ENCODE measurements at regions not wholly inside any gene's neighbourhood (a gene's known extent, or its start where the extent isn't known, plus 50 kb on each side); places are given as distances from the start of the nearest gene placed in this dataset.
"Not testable (repeated sequence)": the region's sequence is repeated elsewhere in the genome, so short reads cannot be mapped to it uniquely, and the experiment has no call there.

DNA sequence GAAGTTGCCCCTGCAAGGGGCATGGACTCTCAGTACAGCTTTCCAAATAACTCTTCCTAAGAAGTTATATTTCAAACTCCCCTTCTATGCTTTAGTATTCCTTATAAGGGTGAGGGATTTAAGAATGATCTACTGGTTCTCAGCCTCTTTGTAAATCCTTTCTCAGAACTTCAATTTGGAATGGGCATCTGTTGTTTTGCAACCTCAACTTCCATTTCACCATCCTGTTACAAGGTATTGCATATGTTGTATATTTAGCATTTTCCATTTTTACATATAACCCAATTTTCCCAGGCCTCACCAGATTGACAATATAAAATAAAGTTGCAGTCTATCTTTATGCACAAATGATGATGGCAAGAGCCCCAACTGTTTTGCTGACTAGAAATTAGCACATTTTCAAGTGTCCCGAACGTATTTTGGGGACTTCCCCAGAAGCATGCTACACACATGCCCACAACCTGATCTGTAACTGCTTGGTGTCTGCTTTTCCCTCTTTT lies 154.9 kb upstream of the CARMIL1 start:
- DNase-seq (ENCODE audit: low read depth) = no peak

DNA sequence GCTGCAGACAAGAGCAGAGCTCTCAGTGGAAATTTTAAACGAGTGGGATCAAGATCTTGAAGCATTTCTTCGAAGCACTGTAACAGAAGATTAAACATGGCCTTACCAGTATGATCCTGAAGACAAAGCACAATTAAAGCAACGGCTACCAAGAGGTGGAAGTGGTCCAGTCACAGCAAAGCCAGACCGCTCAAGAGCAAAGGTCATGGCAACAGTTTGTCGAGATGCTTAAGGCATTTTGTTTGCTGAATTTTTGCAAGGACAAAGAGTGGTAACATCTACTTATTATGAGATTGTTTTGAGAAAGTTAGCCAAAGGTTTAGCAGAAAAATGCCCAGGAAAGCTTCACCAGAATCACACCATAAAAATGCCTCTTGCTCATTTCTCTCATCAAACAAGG lies 153.4 kb upstream of the CARMIL1 start:
- no peak for DNase-seq (ENCODE audit: low read depth)

DNA sequence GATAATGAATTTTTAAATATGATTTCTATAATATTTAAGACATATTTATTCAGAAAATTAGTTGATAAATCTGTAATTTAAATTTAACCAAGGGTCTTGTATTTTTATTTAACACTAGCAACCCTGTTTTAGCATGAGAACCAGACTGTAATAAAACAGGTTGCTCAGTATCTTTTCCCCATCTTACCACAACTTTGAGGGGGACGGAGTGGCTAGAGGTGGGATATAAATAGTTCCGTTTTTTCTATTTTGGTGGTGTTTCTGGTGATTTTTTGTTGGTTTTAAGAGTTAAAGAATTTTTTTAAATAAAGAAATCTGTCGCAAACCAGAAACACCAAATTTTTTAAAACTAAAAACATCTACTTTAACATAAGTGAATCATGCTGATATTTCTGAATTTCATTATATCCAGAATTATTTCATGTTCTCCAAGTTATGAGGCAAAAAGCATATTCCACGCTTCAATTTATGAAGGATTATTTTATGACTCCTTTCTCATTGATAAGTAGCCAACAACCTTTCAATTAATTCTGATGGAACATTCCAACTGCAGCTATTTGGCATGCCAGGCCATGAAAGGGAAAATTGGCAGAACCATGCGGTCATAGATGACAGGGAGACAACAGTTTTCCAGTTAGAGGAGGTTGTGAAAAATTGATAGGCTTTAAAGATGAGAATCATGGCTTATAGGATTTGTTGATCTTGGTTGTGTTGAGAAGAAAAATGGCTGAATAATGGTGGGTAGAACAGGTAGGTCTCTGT lies 151.9 kb upstream of the CARMIL1 start:
- no peak for DNase-seq (ENCODE audit: low read depth)

DNA sequence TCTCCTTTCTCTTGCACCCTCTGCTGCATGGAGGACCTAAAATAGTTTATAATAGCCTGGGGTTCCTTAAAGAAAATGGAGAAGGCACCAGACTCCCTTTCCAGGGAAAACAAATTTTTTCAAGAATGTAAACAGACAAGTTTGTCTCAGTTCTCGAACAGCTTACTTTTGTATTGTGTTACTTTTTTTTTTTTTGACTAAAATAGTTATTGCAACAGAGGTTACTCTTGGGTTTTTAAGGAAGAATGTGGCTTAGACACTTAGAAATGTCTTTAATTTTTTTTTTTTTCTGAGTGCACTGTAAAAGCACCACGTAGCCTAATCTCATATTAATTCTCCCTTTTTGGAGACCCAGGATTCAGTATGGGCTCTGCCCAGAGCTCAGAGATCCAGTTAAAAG lies 148.7 kb upstream of the CARMIL1 start:
- no peak for DNase-seq (ENCODE audit: low read depth)

DNA sequence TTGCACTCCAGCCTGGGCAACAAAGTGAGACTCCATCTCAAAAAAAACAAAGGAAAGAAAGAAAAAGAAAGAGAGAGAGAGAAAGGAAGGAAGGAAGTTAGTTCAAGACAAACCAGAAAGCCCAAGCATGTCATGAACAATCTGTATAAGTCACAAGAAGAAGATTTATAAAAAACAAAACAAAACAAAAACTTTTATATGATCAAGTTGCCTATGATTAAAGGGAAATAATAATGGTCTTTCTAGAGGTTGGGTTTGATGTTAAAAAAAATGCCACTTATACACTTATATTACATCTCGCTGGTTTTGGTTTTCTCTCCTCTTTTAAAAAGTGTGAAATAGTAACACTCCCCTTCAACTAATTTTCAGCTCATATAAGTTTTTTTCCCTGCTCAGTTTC lies 146.2 kb upstream of the CARMIL1 start:
- DNase-seq (ENCODE audit: low read depth) = no peak

DNA sequence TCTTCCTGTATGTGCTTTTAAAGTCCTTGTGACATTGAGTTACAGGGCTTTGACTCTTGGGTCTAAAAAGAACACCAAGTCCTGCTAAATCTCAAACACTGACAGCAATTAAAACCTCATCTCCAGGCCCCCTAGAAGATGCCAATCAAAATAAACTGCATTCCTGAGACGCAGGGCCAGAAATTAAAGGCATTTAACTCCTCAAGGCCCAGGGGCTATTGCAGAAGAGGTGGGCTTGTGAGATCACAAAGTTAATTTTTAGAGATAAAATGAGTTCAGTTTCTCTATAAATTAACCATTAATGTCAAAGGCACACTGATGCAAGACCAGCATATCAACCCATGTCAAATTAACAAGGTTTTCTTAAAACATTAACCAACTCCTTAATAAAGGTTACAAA lies 145.6 kb upstream of the CARMIL1 start:
- DNase-seq (ENCODE audit: low read depth) = no peak

DNA sequence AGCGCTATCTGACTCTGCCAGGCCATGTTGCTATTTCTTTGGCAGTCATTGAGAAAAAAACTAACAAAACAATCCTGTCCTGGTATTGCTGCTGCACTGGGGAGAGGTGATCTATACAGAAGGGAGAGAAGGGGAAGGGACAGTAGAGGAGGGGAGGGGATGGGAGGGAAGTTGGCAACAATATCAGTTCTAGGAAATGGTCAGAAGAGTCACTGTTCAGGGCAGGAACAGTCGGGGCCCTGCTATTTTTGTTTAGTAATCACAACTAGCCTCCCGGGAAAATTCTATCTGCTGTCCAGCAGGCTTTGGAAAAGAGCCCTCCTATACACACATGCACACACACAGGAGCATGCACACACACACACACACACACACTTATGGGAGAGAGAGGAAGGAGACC lies 142.3 kb upstream of the CARMIL1 start:
- no peak for DNase-seq (ENCODE audit: low read depth)

DNA sequence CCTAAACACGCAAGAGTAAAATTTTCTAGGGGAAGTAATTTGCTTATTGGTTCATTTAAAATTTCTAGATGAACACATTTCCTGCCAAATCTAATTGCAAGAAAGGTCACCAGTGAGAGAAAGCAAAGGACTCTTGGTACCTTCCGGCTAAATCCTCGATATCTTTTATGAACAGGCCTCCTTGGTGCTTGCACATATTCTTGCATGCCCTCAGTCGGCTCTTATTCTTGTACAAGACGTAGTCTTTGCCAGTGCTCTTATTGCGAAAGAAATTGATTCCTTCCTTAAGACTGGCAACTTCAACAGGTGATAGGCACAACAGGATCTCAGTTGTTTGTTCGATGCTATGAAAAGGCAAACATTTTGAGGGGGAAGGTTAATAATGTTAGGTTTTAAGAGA lies 141.7 kb upstream of the CARMIL1 start:
- DNase-seq (ENCODE audit: low read depth) = no peak

DNA sequence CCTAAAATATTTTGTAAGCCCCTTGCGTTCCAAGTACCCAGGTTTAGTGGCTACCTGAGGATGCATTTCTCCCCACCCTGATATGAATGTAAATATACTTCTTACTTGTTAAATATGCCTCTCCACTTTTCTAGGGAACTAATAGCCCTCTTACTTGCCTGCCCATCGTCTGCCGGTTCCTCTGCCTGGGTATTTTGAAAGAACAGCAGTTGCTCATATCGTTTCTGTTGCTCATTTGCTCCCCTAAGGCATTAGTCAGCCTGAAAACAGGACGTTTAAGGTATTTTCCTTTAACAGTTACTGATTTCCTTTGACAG lies 141.3 kb upstream of the CARMIL1 start:
- no peak for DNase-seq (ENCODE audit: low read depth)

DNA sequence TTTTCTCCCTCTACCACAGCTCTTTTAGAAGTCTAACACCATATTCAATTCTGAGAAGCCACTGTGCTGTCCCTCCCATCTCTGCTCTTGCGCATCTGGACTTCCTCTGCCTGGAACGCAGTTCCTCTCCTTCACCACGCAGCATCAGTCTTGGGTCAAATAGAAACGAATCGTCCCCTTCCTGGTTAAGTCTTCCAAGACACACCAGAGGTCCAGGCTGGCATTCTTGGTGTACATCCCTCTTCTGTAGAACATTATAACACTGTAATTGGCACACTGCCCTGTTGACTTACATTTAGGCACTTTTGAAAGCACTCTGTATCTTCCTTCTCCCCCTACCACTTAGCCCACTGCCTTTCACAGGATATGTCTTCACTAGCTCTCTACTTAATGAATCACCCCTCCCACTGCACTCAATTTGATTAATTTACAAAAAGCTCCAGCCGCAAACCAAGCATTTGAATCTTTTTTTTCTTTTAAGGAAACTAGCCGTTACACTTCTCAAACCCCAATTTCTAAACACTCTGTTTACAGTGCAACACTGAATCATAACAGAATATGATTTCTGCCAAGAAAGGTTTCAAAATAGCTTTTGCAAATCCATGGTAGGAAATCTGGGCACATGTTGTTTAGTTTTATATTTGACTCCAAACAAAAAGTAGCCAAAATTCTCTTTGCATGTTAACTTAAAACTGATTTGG lies 140.8 kb upstream of the CARMIL1 start:
- peak; percentile 37 for DNase-seq (ENCODE audit: low read depth)

DNA sequence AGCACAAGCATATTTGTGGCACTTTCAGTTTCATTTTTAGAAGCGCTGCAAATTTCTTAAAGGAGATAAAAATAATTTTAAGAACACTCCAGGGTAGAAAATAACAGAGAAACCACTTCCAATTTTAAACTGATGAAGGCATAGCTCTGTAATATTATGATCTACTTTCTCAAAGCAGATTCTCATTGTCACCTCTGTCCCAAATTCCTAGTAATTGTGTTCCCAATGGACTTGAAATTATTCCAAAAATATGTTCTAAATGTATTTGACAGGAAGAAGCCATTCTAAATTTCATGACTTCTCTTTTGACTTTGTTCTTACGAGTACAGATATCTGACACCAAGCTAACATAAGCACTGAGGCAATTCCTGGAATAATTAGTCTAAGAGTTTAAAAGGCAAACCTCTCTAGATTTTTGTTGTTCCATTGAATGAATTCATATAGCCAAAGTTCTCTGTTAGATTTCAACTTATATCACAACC lies 140.2 kb upstream of the CARMIL1 start:
- no peak for DNase-seq (ENCODE audit: low read depth)

DNA sequence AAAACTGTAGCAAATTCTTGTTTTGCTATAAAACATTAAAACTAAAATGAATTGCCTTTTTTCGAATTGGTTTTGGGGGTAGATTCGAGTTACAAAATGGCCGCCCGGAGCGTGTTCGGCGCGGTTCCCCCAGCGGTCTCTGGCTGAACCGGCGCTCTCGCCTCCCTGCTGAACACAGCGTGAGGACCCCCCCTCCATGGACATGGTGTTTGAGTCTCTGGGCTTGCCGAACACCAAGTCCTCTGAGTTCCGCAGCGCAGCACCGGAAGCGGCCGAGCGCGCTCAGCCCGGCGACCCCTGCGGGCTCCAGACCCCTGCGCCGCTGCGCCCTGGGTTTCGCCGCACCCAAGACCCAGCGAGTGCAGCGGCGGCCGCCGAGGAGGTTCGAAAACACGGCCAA lies 139.6 kb upstream of the CARMIL1 start:
- not testable (repeated sequence) for DNase-seq (ENCODE audit: low read depth)

DNA sequence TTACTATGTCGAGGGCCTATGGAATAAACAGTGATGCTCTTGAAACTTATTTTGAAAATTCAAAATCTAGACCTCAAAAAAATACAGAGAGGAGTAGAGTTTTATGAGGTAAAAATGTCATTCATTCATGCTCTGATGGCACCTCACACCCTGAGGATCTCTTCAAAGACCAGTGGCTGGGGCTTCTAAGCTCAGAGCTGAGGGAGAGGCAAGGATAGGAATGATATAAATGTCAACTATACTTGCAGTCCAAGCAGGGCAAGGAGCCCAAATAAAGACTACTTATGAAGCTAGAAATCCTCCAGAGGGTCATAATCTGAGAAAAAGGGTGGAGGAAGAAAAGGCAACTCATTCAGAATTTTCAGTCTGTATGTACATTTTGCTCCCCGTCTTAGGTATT lies 136.7 kb upstream of the CARMIL1 start:
- DNase-seq (ENCODE audit: low read depth) = no peak

DNA sequence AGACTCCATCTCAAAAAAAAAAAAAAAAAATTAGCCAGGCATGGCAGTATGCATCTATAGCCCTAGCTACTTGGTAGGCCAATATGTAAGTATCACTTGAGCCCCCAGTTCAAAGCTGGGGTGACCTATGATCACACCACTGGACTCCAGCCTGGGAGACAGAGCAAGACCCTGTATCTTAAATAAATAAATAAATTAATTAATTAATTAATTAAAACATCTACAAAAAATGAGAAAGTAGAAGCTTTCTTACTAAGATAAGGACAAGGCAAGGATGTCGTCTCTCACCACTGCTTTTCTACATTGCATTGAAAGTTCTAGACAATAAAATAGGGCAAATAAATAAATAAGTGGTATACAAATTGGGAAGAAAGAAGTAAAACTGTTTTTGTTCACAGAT lies 134.3 kb upstream of the CARMIL1 start:
- no peak for DNase-seq (ENCODE audit: low read depth)

DNA sequence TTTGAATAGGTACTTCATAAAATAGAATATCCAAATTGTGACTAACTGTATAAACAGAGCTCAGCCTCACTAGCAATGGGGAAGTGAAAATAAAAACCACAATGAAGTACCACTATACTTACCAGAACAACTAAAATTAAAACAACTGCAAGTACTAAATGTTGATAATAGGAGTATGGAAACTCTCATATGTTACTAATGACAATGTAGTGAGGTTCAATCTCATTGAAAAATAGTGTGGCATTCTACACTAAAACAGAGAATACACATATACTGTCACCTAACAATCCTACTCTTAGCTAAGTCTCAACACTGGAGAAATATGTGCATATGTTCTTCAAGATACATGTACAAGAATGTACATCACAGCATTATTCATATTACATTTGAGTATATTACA lies 132.0 kb upstream of the CARMIL1 start:
- DNase-seq (ENCODE audit: low read depth) = no peak

DNA sequence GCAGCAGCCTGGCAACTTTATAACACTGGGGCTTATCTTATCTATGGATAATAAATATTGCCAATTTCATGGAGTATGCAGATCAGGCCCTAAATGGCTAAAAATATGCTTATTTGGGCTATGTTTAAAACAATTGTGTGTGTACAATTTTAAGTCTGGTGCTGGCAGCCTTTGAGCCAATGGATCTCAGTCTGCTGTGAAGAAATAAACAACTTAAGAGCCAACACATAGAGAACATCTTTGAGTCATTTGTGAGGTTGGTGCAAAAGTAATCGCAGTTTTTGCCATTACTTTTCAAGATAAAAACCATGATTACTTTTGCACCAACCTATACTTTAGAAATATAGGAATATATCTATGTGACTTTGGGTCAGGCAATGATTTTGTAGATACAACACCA lies 129.1 kb upstream of the CARMIL1 start:
- no peak for DNase-seq (ENCODE audit: low read depth)

DNA sequence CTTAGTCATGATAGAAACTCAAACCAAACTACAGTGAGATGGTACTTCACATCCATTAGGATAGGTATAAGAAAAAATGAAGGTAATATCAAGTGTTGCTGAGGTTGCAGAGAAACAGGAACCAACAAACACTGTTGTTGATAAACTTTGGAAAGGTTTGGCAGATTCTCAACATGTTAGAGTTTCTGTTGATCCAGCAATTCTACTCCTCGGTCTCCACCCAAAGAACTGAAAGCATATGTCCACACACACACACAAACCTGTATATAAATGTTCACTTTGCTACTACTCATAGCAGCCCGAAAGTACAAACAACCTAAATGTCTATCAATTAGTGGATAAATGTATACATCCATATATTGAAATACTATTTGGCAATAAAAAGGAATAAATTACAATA lies 128.3 kb upstream of the CARMIL1 start:
- DNase-seq (ENCODE audit: low read depth) = no peak

DNA sequence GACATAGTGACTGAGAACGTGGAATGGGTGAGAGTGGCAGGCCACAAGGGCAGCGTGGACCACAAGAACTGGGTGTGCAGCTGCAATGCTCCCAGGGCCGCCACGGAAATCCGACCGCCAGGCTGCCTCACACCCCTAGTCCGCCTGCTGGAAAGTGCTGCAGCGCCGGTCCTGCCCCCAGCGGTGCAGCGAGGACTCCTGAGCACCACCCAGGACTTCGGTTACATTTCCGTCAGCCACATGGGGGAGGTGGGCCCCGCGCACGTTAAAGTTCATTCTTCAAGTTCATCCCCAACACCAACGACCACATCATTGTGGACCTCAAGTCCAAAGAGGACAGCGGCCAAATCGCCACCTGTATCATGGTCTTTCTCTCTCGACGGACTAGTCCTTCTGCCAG lies 126.1 kb upstream of the CARMIL1 start:
- DNase-seq (ENCODE audit: low read depth) = no peak

DNA sequence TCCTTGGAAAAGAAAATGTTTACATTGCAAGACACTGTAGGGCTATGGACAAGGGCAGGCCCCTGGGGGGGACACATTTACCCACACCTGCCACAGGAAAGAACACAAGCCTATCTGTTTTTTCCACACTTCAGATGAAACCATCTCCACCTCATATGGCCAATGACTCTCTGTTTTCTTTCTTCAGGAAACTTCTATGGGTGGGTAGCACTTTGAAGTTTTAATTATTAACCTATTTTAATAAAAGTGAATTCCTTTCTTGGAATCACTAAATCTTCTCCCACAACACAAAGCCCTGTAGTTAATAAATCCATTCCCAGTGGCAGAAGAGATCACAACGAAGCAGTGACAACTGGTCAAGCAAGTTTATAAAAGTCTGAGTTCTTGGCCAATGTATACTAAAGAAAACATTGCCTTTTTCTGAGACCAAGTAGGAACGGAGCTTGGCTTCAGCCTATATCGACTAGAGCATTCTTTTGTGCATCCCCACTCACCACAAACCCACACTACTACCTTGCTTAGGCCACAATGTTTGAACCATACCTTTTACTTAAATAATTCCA lies 125.1 kb upstream of the CARMIL1 start:
- DNase-seq (ENCODE audit: low read depth) = no peak

DNA sequence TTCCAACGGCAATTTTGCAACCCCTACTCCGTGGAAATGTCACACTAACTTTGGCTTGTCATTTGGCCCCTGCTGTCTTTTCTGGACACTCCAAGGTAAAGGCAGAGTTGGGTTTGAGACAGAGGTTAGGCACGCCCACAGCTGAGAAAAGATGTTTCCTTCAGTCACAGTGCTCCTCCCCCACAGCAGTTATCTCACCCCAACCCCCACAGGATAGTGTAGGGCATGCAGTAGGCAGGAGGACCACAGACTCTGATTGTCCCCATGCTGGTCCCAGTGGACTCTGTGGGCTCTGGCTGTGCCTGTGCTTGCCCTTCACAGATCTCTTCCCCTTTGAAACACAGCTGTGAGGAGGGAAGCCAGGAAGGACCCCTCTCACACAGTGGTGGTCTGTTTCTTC lies 124.0 kb upstream of the CARMIL1 start:
- DNase-seq (ENCODE audit: low read depth) = no peak

DNA sequence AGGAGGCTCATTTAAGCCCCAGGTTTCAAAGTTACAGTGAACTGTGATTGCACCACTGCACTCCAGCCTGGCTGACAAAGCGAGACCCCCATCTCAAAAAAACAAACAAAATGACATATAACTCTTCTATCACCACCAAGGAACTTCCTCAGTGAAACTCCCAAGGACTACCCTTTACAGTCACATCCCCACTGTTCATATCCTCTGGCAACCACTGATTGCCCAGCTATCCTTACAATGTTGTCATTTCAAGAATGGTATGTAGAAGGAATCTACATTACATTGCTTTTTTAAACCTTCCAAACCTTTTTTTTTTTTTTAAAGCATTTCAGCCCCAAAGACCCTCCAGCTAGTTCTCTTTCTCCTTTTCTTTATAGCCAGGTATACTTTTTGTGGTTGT lies 123.1 kb upstream of the CARMIL1 start:
- no peak for DNase-seq (ENCODE audit: low read depth)

DNA sequence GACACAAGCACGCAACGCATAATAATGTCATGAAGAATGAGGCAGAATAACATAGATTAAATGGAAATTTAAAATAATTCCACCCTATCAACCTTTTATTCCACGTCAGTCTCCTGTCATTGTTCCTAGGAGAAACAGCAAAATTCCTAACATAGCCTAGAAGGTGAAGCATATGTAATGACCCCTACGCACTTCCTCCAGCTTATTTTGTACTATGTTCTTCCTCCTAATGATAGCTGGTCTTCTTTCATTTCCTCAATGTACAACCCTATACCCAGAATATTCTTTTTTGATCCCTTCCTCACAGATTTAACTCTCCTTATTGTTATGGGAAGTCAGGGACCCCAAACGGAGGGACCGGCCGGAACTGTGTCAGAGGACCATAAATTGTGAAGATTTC lies 122.0 kb upstream of the CARMIL1 start:
- DNase-seq (ENCODE audit: low read depth) = no peak

DNA sequence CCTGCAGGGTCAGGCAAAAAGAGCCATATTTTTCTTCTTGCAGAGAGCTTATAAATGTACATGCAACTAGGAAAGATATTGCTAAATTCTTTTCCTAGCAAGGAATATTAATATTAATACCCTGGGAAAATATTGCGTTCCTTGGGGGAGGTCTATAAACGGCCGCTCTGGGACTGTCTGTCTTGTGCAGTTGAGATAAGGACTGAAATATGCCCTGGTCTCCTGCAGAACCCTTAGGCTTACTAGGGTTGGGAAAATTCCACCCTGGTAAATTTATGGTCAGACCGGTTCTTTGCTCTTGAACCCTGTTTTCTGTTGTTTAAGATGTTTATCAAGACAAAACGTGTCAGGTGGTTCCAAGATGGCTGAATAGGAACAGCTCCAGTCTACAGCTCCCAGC lies 121.3 kb upstream of the CARMIL1 start:
- no peak for DNase-seq (ENCODE audit: low read depth)
